ENCODE measurements at regions not wholly inside any gene's neighbourhood (a gene's known extent, or its start where the extent isn't known, plus 50 kb on each side); places are given as distances from the start of the nearest gene placed in this dataset.

DNA sequence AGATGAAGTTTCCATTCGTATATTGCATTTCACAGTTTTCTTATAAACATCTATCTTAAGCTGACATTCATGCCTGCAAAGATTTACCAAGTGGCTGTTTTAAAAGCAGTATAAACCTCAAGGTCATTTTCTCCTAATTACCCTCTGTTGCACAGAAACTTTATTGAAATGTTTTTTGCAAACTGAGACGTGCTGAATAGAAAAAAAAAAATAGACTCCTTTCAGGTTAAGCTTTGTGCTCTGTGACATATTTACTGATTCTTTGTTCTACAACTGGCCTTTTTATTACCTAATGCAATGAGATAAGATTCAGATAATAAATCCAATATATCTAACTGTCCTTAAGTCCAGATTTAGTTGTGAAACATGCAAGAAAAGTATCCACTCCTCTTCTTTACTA lies 938.7 kb downstream of the DSC3 start:
- POLR2A ChIA-PET, result no interaction called here

DNA sequence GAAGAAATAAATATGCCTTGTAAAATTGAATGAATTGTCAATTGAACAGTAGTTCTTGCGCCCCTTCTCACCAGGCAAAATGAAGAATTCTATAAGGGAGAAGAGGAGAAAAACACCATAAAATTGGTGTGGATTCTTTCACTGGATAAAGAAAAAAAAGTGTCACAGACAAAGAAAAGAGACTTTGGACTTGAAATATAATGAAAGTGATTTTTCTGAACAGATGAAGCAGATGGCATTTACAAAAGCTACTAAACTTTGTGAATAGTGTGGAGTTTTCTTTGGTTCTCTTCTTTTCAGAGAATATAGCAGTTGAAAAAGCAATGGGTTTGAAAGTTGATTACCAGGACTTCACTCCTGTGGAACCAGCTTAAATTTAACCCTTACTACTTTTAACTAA lies 945.7 kb downstream of the DSC3 start:
- ChIA-PET POLR2A (no interaction called here), CTCF (no interaction called here)
- no peaks in the 10 kb centered on the region for H3K9me3 ChIP-seq (ENCODE audit: control insufficient read depth, insufficient read depth, low read depth, low read length)
- no peak overlapping the region for H3K4me3 ChIP-seq (ENCODE audit: low read depth, low read length)
- TF ChIP-seq PRDM1 (tag by site-specific recombination; IDR thresholded peaks at IDR 0.05), result no peak
- TF ChIP-seq ZBTB20 (tag by site-specific recombination; IDR thresholded peaks at IDR 0.05), result no peak
- TF ChIP-seq, protein P1, sequence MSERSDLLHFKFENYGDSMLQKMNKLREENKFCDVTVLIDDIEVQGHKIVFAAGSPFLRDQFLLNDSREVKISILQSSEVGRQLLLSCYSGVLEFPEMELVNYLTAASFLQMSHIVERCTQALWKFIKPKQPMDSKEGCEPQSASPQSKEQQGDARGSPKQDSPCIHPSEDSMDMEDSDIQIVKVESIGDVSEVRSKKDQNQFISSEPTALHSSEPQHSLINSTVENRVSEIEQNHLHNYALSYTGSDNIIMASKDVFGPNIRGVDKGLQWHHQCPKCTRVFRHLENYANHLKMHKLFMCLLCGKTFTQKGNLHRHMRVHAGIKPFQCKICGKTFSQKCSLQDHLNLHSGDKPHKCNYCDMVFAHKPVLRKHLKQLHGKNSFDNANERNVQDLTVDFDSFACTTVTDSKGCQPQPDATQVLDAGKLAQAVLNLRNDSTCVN (tag by site-specific recombination; optimal IDR thresholded peaks at IDR 0.05), result no peak
- TF ChIP-seq ZNF23 (tag by site-specific recombination; IDR thresholded peaks at IDR 0.05; ENCODE audit: borderline replicate concordance), result no peak
- no peak for TF ChIP-seq ZNF501 (tag by site-specific recombination; IDR thresholded peaks at IDR 0.05)
- TF ChIP-seq ZNF670 (tag by site-specific recombination; IDR thresholded peaks at IDR 0.05; ENCODE audit: low read depth), result no peak
- TF ChIP-seq ZNF837 (tag by site-specific recombination; IDR thresholded peaks at IDR 0.05), result no peak
- TF ChIP-seq ZNF664 (tag by site-specific recombination; IDR thresholded peaks at IDR 0.05), result no peak
- TF ChIP-seq ZNF768 (tag by site-specific recombination; IDR thresholded peaks at IDR 0.05), result no peak
- TF ChIP-seq ZNF792 (tag by site-specific recombination; IDR thresholded peaks at IDR 0.05), result no peak
- TF ChIP-seq SCRT1 (tag by site-specific recombination; IDR thresholded peaks at IDR 0.05; ENCODE audit: borderline replicate concordance), result no peak
- TF ChIP-seq ZNF423 (tag by site-specific recombination; IDR thresholded peaks at IDR 0.05), result no peak
- no peak overlapping the region for H3K27ac ChIP-seq (ENCODE audit: extremely low read depth, low read depth, low read length)
- no peaks in the 10 kb centered on the region for H3K36me3 ChIP-seq (ENCODE audit: control insufficient read depth in 2 of 2, insufficient read depth in 1 of 2, low read length in 2 of 2)
- no peaks in the 10 kb centered on the region for H3K4me1 ChIP-seq (ENCODE audit: control insufficient read depth, insufficient read depth, low read length)

More for the DNA sequence above, 938.7 kb downstream of the DSC3 start:
- no peak overlapping the region for H3K27ac ChIP-seq (ENCODE audit: extremely low read depth, low read depth, low read length)
- TF ChIP-seq TCF7L2 (IDR thresholded peaks at IDR 0.05; ENCODE audit: borderline replicate concordance, low read depth, low read length), result peak; percentile 18; the same call in 1 of the 2 replicates
- TF ChIP-seq ZEB2 (tag by site-specific recombination; IDR thresholded peaks at IDR 0.05), result no peak
- no peak for TF ChIP-seq ZNF140 (tag by site-specific recombination; IDR thresholded peaks at IDR 0.05)
- TF ChIP-seq ZNF658 (tag by site-specific recombination; IDR thresholded peaks at IDR 0.05), result no peak
- H3K4me1 ChIP-seq (ENCODE audit: control insufficient read depth, insufficient read depth, low read length), result no peaks in the 10 kb centered on the region
- H3K36me3 ChIP-seq (ENCODE audit: control insufficient read depth in 2 of 2, insufficient read depth in 1 of 2, low read length in 2 of 2), result no peaks in the 10 kb centered on the region
- H3K9me3 ChIP-seq (ENCODE audit: control insufficient read depth, insufficient read depth, low read depth, low read length), result no peaks in the 10 kb centered on the region
- H3K4me3 ChIP-seq (ENCODE audit: low read depth, low read length), result no peak overlapping the region
- CTCF ChIA-PET, result interaction anchor here (0.7 kb wide), 1 partner anchor 250 kb away, joined by 3 read pairs; no protein-coding TSS in a partner anchor

DNA sequence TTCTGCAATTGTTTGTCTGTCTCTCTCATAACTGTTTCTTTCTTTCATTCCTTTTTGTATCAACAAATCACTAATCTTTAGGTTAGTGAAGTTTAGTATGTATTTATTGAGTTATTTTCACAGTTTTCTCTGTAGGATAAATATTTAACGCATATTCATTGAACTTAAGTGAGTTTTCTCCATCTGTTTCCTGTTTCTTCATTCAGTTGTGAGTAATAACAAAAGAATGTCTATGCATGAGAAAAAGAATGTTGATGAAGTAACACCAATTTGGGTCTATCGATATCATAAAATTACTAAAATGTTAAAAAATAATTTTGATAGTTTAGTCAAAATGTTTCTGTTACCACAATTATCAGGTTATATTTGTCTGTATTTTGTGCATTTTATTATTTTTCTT lies 948.0 kb downstream of the DSC3 start:
- Histone ChIP-seq H3K27ac (ENCODE audit: extremely low read depth, low read depth, low read length) (no peak overlapping the region), H3K36me3 (ENCODE audit: control insufficient read depth in 2 of 2, insufficient read depth in 1 of 2, low read length in 2 of 2) (no peaks in the 10 kb centered on the region), H3K4me1 (ENCODE audit: control insufficient read depth, insufficient read depth, low read length) (no peaks in the 10 kb centered on the region), H3K9me3 (ENCODE audit: control insufficient read depth, insufficient read depth, low read depth, low read length) (no peaks in the 10 kb centered on the region), H3K4me3 (ENCODE audit: low read depth, low read length) (no peak overlapping the region)
- CTCF ChIA-PET, result no interaction called here
- POLR2A ChIA-PET, result no interaction called here
- TF ChIP-seq ZNF23 (tag by site-specific recombination; IDR thresholded peaks at IDR 0.05; ENCODE audit: borderline replicate concordance), result no peak
- TF ChIP-seq, protein P2, sequence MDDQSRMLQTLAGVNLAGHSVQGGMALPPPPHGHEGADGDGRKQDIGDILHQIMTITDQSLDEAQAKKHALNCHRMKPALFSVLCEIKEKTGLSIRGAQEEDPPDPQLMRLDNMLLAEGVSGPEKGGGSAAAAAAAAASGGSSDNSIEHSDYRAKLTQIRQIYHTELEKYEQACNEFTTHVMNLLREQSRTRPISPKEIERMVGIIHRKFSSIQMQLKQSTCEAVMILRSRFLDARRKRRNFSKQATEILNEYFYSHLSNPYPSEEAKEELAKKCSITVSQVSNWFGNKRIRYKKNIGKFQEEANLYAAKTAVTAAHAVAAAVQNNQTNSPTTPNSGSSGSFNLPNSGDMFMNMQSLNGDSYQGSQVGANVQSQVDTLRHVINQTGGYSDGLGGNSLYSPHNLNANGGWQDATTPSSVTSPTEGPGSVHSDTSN (CRISPR knock-in tag; IDR thresholded peaks at IDR 0.05), result no peak
- no peak for TF ChIP-seq ZNF548 (tag by site-specific recombination; IDR thresholded peaks at IDR 0.05)
- TF ChIP-seq, protein P3, sequence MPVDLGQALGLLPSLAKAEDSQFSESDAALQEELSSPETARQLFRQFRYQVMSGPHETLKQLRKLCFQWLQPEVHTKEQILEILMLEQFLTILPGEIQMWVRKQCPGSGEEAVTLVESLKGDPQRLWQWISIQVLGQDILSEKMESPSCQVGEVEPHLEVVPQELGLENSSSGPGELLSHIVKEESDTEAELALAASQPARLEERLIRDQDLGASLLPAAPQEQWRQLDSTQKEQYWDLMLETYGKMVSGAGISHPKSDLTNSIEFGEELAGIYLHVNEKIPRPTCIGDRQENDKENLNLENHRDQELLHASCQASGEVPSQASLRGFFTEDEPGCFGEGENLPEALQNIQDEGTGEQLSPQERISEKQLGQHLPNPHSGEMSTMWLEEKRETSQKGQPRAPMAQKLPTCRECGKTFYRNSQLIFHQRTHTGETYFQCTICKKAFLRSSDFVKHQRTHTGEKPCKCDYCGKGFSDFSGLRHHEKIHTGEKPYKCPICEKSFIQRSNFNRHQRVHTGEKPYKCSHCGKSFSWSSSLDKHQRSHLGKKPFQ (tag by site-specific recombination; IDR thresholded peaks at IDR 0.05), result no peak
- TF ChIP-seq EGR2 (tag by site-specific recombination; IDR thresholded peaks at IDR 0.05; ENCODE audit: low read depth), result no peak
- no peak for TF ChIP-seq KLF10 (tag by site-specific recombination; IDR thresholded peaks at IDR 0.05)
- TF ChIP-seq ZNF184 (tag by site-specific recombination; IDR thresholded peaks at IDR 0.05), result no peak
- TF ChIP-seq, protein P4, sequence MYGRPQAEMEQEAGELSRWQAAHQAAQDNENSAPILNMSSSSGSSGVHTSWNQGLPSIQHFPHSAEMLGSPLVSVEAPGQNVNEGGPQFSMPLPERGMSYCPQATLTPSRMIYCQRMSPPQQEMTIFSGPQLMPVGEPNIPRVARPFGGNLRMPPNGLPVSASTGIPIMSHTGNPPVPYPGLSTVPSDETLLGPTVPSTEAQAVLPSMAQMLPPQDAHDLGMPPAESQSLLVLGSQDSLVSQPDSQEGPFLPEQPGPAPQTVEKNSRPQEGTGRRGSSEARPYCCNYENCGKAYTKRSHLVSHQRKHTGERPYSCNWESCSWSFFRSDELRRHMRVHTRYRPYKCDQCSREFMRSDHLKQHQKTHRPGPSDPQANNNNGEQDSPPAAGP (tag by site-specific recombination; IDR thresholded peaks at IDR 0.05), result no peak
- no peak for TF ChIP-seq ZNF354C (tag by site-specific recombination; IDR thresholded peaks at IDR 0.05; ENCODE audit: borderline replicate concordance, low read depth)
- no peak for TF ChIP-seq ZBTB7A (tag by site-specific recombination; IDR thresholded peaks at IDR 0.05; ENCODE audit: low read depth)
- no peak for TF ChIP-seq KLF7 (tag by site-specific recombination; IDR thresholded peaks at IDR 0.05; ENCODE audit: borderline replicate concordance)
- no peak for TF ChIP-seq ZFP69B (tag by site-specific recombination; IDR thresholded peaks at IDR 0.05)
- TF ChIP-seq RBAK (tag by site-specific recombination; IDR thresholded peaks at IDR 0.05), result no peak
- TF ChIP-seq ZNF600 (tag by site-specific recombination; IDR thresholded peaks at IDR 0.05), result no peak
- no peak for TF ChIP-seq ZNF341 (tag by site-specific recombination; IDR thresholded peaks at IDR 0.05; ENCODE audit: low read depth)
